HG02884 (cell line): ENCODE measurements at regions not wholly inside any gene's neighbourhood (a gene's known extent, or its start where the extent isn't known, plus 50 kb on each side); places are given as distances from the start of the nearest gene placed in this dataset.
"Not testable (repeated sequence)": the region's sequence is repeated elsewhere in the genome, so short reads cannot be mapped to it uniquely, and the experiment has no call there.

Experiments
- ATAC-seq: cut with Tn5 transposase; IDR thresholded peaks from one replicate; pipeline ENCODE4 v1.9.1; 2021; ENCODE audit warnings: mild to moderate bottlenecking, moderate library complexity; ENCODE audit not compliant: unreplicated experiment

- ATAC-seq: no peak
These were observed 346.1 kb downstream of the GBA3 start for GRCh38 chr4:23038626-23039491.

- no peak for ATAC-seq
These were observed 344.3 kb downstream of the GBA3 start for GRCh38 chr4:23036921-23037495.

DNA sequence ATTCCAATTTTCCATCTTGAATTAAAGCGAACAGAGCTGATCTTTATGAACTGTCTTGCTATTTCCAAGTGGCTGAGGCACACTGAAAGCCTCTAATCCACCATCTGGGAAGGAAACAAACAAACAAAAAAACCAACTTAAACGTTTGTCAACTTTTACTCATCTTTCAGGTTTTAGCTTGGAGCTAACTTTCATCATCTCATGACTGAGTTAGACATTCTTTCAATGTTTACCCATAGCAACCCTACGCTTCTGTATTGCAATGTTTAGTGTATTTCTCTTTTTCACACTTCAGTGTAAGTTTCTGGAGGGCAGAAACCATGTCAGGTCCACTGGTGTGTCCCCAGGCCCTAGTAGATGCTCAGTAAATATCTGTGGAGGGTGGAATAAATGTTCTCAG is 343.8 kb downstream of the GBA3 start:
- ATAC-seq: no peak

- no peak for ATAC-seq
These were observed 342.9 kb downstream of the GBA3 start for GRCh38 chr4:23035521-23036056.

DNA sequence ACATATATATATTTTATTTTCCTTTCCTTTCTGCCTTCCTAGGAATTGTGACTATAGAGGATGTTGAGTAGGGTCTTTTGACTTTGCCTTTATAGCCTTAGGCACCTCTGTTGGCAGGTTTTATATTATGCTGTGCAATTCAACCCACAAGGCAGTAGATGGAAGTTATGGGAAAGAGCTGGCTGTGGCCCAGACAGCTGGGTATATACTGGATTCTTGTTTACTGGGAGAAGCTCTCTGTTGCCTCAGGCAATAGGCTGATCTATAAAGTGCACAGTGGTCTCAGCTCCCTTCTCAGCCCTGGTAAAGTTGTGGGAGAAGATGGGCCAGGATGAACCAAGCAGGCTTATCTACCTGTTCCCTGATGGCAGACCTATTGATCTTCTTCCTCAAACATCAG is 342.0 kb downstream of the GBA3 start:
- ATAC-seq: no peak

GRCh38 chr4:23033796-23034195 is 341.1 kb downstream of the GBA3 start:
- ATAC-seq: no peak

DNA sequence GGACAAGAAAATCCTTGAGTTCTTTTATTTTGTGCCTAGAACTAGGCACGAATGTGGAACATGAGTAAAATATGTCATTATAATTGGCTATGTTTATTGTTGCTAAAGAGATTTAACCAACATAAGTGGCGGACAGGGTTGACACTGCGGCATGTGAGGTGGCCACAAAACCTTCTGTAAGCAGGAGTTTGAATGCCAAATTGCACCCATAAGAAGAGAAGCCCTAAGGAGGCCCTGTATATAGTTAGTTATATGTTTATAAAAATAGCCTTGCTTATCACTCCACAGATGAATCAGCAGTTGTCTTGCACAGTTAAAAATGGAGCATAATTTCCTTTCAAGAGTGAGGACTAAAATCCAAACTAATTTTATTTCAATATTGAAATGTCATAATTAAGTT is 336.1 kb downstream of the GBA3 start:
- no peak for ATAC-seq

DNA sequence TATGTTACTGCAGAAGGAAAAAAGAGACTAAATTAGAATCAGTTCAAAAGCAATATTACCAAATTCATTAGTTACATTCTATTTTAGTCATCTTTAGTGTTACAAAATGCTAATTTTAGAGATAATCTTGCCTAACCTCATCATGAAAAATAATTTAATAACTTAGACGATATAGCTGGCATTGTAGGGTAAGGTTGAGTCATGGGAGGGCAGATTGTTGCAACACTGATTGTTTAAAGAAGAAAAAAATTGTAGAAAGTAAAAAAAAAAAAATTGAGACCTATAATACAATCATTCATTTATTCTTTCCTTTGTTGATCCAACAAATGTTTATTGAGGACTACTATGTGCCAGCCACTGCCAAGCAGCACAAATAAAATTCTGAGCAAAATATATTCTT is 330.9 kb downstream of the GBA3 start:
- ATAC-seq: no peak

DNA sequence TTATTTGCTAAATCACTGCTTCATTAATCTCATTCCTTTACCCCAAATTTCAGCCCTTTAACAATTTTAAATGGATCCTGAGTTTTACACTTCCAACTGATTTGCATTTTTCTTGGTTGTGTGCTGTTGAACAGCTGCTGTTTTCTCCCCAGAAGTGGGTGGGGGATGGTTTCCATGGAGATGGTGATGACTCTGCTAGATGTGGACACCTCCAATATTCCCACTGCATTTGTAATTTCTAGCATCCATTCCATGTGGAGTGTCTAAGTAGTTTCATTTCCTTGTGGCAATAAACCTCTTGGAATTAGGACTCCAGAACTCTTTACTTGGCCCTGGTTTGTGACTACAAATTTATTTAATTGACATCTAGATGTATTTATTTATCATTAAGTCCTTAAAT is 330.4 kb downstream of the GBA3 start:
- no peak for ATAC-seq

GRCh38 chr4:23022032-23022431 is 329.3 kb downstream of the GBA3 start:
- no peak for ATAC-seq

GRCh38 chr4:23021040-23021439 is 328.3 kb downstream of the GBA3 start:
- no peak for ATAC-seq

GRCh38 chr4:23020399-23020798 is 327.7 kb downstream of the GBA3 start:
- not testable (repeated sequence) for ATAC-seq

DNA sequence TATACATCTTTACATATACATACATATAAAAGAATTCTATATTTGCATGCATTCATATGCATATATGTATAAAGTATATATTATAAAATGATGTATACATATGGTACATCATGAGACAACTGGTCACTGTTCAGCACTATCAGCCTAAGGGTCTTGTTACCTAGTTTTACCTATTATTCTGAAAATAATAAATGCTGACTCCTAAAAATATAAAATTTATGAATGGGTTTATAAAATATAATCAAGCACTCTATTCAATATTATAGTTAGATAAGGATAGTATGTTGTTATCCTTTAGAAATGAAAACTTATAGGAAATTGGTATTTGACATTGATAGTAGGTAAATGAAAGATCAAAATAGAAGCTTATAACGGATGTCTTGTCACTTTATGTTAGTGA is 324.2 kb downstream of the GBA3 start:
- ATAC-seq: no peak

DNA sequence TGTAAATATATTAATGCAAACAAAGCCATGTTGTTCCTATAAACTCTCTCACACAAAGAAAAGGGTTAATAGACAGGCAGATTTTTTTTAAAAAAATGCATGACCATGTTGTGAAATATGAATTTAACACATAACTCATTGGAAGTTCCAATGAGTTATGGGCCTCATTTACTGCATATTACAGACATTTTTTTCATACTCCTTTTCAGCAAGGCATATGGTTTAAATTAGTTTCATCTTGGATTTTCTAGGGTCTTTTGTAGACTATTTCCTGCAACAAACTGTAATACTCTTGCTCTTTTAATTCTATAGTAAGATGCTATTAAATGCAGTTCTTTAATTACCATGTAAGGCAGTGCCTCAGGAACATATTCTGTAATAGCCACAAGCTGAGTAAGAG is 323.1 kb downstream of the GBA3 start:
- no peak for ATAC-seq

- ATAC-seq: no peak
These were observed 316.4 kb downstream of the GBA3 start for GRCh38 chr4:23009093-23009492.

- no peak for ATAC-seq
These were observed 314.0 kb downstream of the GBA3 start for GRCh38 chr4:23006756-23007155.

DNA sequence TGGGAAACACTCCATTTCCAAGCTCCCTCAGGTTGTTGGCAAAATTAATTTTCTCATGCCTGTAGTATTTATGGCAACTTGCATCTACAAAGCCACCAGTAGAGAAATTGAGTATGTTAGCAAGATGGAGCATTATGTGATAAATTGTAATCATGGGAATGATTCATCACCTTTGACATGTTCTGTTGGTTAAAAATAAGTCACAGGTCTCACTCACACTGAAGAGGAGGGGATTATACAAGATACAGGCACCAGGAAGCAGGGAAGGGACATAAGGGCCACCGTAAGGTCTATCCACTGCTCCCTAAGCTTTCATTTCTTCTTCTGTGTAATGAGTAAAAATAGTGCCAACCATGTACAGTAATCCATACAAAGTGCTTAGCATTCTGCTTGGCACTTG is 313.0 kb downstream of the GBA3 start:
- ATAC-seq: no peak

DNA sequence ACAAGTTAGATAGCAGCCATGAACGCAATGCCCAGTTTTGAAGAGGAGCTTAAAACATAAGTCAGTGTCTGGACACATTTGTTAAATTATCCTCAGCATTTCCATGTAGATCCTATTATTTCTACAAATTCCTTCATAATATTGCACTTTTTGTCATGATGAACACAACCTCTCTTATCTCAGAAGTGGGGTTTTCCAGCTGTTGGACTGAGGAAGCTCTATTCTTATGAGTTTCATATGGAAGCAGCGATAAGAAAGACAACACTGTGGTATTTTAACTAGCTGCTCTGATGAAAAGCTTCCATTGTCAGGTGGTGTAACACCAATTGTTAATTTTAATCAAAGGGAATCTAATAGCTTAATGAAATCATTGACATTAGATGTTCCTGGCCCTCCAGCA is 308.7 kb downstream of the GBA3 start:
- no peak for ATAC-seq

DNA sequence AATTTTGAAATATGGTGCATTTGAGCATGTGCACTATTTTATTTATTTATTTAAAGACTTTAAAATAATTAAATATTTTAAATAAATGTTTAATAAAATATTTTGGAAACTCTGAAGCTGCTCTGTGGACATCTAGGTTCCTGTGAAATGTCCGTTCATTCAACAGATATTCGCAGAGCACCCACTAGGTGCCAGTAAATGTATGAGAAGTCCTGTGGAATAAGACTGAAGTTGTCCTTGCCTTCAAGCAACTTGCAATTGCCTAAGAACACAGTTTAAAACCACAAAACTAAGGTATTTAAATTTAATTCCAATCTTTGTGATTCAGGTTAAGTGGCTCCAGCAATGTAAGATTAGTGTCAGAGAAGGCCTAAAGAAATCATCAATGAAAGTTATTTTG is 306.7 kb downstream of the GBA3 start:
- no peak for ATAC-seq

GRCh38 chr4:22997358-22998224 is 304.9 kb downstream of the GBA3 start:
- no peak for ATAC-seq

DNA sequence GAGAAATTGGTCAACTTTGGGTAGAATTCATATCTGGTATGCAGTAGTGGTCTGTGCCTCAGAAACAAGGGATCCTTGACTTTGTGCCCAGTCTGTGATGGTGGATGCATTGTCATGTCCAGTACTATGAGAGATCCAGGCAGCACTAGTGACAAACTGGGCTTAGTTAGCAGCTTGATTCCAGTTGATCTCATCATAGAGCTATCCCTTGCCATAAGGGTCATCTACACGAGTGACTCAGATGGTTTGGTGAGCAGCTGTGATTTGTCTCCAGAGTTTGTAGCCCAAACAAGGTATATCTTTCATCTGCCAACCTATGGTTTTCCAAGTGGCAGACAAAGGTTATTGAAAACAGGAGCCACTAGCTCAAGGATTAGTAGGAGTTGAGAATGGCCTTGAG is 298.8 kb downstream of the GBA3 start:
- ATAC-seq: no peak
